ENCODE measurements at regions not wholly inside any gene's neighbourhood (a gene's known extent, or its start where the extent isn't known, plus 50 kb on each side); places are given as distances from the start of the nearest gene placed in this dataset.

GRCh38 chr4:189117426-189117825 lies 823.2 kb upstream of the FRG1 start:
- TF ChIP-seq, protein P1, sequence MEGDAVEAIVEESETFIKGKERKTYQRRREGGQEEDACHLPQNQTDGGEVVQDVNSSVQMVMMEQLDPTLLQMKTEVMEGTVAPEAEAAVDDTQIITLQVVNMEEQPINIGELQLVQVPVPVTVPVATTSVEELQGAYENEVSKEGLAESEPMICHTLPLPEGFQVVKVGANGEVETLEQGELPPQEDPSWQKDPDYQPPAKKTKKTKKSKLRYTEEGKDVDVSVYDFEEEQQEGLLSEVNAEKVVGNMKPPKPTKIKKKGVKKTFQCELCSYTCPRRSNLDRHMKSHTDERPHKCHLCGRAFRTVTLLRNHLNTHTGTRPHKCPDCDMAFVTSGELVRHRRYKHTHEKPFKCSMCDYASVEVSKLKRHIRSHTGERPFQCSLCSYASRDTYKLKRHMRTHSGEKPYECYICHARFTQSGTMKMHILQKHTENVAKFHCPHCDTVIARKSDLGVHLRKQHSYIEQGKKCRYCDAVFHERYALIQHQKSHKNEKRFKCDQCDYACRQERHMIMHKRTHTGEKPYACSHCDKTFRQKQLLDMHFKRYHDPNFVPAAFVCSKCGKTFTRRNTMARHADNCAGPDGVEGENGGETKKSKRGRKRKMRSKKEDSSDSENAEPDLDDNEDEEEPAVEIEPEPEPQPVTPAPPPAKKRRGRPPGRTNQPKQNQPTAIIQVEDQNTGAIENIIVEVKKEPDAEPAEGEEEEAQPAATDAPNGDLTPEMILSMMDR (IDR thresholded peaks at IDR 0.05; ENCODE audit: low read depth, low read length, poor library complexity, severe bottlenecking): no peak
- no peak for TF ChIP-seq EZH2phosphoT487 (IDR thresholded peaks at IDR 0.05; ENCODE audit: borderline replicate concordance, low read length)

All from DOHH2 (cell line).